DND-41 (cell line): ENCODE measurements at regions not wholly inside any gene's neighbourhood (a gene's known extent, or its start where the extent isn't known, plus 50 kb on each side); places are given as distances from the start of the nearest gene placed in this dataset.
"Not testable (repeated sequence)": the region's sequence is repeated elsewhere in the genome, so short reads cannot be mapped to it uniquely, and the experiment has no call there.

Experiments used
- ATAC-seq: fragments of 200-7000 bp; cut with Tn5 transposase; 3 replicates; pipeline ENCODE4 v1.9.1; 2021; ENCODE audit warnings: low read depth; ENCODE audit not compliant: insufficient read depth
- DNase-seq: peaks from one replicate; pipeline ENCODE4 v3.0.0-alpha.2; 2020
- H2AFZ ChIP-seq: 2 replicates; pipeline ENCODE4 v1.6.0; 2012; ENCODE audit warnings: low read depth, low read length
- H3K27ac ChIP-seq: 2 replicates; pipeline ENCODE4 v1.5.1; 2012; ENCODE audit warnings: low read length, inconsistent platforms
- H3K27me3 ChIP-seq: fragments of 200-600 bp; sonication (generic); 2 replicates; pipeline ENCODE4 v1.6.0; 2012; ENCODE audit warnings: low read length, mild to moderate bottlenecking, inconsistent platforms; ENCODE audit not compliant: insufficient read depth, poor library complexity
- H3K36me3 ChIP-seq: 2 replicates; pipeline ENCODE4 v1.5.1; 2012; ENCODE audit warnings: low read length, inconsistent platforms; ENCODE audit not compliant: insufficient read depth
- H3K4me1 ChIP-seq: 2 replicates; pipeline ENCODE4 v1.5.1; 2012; ENCODE audit warnings: mild to moderate bottlenecking, low read length; ENCODE audit not compliant: insufficient read depth
- H3K4me2 ChIP-seq: 2 replicates; pipeline ENCODE4 v1.6.0; 2012; ENCODE audit warnings: mild to moderate bottlenecking, moderate library complexity, low read length, inconsistent platforms; ENCODE audit not compliant: insufficient read depth
- H3K4me3 ChIP-seq, 2 experiments: fragments of 200-600 bp in 1 of 2; shearing (Covaris generic) in 1 of 2; 2 replicates each; pipeline ENCODE4 v1.5.1; 2012 to 2016; ENCODE audit warnings: inconsistent platforms in 2 of 2, low read length in 2 of 2, mild to moderate bottlenecking in 2 of 2, low read depth in 1 of 2, moderate library complexity in 1 of 2
- H3K79me2 ChIP-seq: 2 replicates; pipeline ENCODE4 v1.6.0; 2012; ENCODE audit warnings: low read length, inconsistent platforms; ENCODE audit not compliant: insufficient read depth
- H3K9ac ChIP-seq: 2 replicates; pipeline ENCODE4 v1.6.0; 2012; ENCODE audit warnings: low read depth, mild to moderate bottlenecking, inconsistent platforms, low read length, moderate library complexity
- H3K9me3 ChIP-seq: 2 replicates; pipeline ENCODE4 v1.5.1; 2012; ENCODE audit warnings: low read length, moderate library complexity, mild to moderate bottlenecking, inconsistent platforms; ENCODE audit not compliant: insufficient read depth, severe bottlenecking
- H4K20me1 ChIP-seq: 2 replicates; pipeline ENCODE4 v1.6.0; 2012; ENCODE audit warnings: low read length; ENCODE audit not compliant: insufficient read depth
- EZH2 ChIP-seq: IDR thresholded peaks from 3 replicates; pipeline ENCODE4 v1.6.1; 2012; ENCODE audit warnings: borderline replicate concordance, low read depth, mild to moderate bottlenecking, moderate library complexity, low read length, inconsistent platforms; ENCODE audit not compliant: severe bottlenecking
- TF ChIP-seq, protein P1 (sequence below): IDR thresholded peaks from 2 replicates; pipeline ENCODE4 v1.5.1; 2012; ENCODE audit warnings: borderline replicate concordance, low read length, moderate library complexity, mild to moderate bottlenecking; ENCODE audit not compliant: poor library complexity, severe bottlenecking; ENCODE audit errors: extremely low read depth

DNA sequence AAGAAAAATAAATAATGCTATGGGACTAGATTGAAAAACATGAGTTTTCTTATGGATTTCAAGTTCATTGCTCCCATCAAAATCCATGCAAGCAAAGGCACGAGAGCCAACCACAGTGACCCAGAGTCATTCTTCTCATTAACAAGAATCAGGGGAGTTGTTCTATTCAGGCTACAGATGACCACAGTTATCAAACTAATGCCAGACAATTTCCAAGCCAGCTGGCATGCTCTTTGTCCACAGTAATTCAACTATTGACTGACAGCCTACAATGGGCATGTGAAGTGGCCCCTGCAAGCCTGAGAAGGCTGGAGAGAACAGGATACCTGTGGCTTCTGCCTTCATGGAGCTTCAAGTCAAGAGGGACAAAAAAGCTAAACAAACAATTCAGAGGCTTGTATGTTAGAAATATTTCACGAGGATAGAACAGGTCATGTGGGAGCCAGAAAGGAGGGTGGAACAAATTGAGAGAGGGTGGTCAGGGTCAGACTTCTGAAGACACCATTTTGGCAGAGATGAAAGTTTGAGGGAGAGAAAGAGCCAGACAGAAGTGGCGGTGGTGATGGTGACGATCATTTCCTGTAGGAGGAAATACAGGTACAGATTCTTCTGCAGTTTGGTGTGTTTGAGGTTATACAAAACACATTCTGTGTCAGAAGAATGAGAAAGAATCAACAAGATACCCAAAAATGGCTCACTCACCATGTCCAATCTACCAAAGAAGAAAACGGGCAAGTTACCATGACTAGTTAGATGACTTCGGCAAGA is 732.4 kb downstream of the RNF144A start:
- Histone ChIP-seq H3K4me1 (0 out of 2 replicates have a peak, but pooled peaks cover 3% of the 10 kb centered on the region), H3K27me3 (no peaks in the 10 kb centered on the region), H3K4me3 (no peak overlapping the region), H3K9me3 (peaks cover 12% of the 10 kb centered on the region), H3K27ac (no peak overlapping the region), H3K36me3 (no peaks in the 10 kb centered on the region), H2AFZ (no peak overlapping the region; the same call in 1 of the 2 replicates), H3K79me2 (no peaks in the 10 kb centered on the region), H4K20me1 (no peaks in the 10 kb centered on the region), H3K9ac (no peak overlapping the region), H3K4me2 (no peak overlapping the region)
- no peak for DNase-seq
- ATAC-seq: no peak
- no peak for TF ChIP-seq EZH2
- TF ChIP-seq, protein P1, sequence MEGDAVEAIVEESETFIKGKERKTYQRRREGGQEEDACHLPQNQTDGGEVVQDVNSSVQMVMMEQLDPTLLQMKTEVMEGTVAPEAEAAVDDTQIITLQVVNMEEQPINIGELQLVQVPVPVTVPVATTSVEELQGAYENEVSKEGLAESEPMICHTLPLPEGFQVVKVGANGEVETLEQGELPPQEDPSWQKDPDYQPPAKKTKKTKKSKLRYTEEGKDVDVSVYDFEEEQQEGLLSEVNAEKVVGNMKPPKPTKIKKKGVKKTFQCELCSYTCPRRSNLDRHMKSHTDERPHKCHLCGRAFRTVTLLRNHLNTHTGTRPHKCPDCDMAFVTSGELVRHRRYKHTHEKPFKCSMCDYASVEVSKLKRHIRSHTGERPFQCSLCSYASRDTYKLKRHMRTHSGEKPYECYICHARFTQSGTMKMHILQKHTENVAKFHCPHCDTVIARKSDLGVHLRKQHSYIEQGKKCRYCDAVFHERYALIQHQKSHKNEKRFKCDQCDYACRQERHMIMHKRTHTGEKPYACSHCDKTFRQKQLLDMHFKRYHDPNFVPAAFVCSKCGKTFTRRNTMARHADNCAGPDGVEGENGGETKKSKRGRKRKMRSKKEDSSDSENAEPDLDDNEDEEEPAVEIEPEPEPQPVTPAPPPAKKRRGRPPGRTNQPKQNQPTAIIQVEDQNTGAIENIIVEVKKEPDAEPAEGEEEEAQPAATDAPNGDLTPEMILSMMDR: no peak

DNA sequence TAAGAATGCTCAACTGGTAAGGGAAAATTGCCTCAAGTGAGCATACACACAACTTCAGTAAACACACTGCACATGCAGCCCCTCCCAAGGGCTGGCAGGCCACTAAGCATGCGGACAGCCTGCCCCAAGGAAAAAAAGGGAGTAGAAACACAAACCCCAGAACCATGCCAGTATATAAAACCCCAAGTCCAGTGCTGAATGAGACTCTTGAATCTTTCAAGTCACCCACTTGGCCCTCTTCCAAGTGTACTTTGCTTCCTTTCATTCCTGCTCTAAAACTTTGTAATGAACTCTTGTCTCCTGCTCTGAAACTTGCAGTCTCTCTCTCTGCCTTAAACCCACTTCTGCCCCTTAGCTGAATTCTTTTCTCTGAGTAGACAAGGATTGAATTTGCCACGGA is 736.4 kb downstream of the RNF144A start:
- H3K27me3 ChIP-seq: no peaks in the 10 kb centered on the region
- H3K9ac ChIP-seq: no peak overlapping the region
- TF ChIP-seq, protein P1: no peak
- no peak for TF ChIP-seq EZH2
- H2AFZ ChIP-seq: no peak overlapping the region
- peaks cover 12% of the 10 kb centered on the region for H3K9me3 ChIP-seq
- no peaks in the 10 kb centered on the region for H3K36me3 ChIP-seq
- H4K20me1 ChIP-seq: no peaks in the 10 kb centered on the region
- H3K4me3 ChIP-seq: no peak overlapping the region
- H3K4me1 ChIP-seq: 0 out of 2 replicates have a peak, but pooled peaks cover 3% of the 10 kb centered on the region
- no peak for ATAC-seq
- no peak overlapping the region for H3K27ac ChIP-seq
- no peak overlapping the region for H3K4me2 ChIP-seq
- DNase-seq: no peak
- no peaks in the 10 kb centered on the region for H3K79me2 ChIP-seq

DNA sequence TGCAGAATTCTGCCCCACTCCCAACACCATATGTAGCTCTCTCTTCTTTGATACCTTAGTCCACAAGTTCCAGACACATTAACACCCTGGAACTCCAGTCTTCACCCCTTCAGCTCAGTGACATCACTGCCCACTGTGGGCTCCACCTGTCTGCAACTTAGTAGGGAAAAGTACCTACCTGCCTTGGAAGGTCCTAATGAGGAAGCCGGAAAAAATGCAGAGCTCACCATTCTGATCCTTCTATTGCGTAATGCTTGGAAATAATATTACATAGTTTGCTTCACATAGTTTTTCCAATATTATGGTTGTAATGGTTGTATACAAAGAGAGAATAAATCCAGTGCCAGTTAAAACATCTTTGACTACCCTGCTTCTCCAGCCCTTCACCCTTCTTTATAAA is 738.4 kb downstream of the RNF144A start:
- ATAC-seq: no peak
- Histone ChIP-seq H3K4me1 (no peaks in the 10 kb centered on the region), H3K27me3 (no peaks in the 10 kb centered on the region), H3K27ac (no peak overlapping the region), H2AFZ (no peak overlapping the region), H3K36me3 (no peaks in the 10 kb centered on the region), H3K4me3 (no peak overlapping the region), H3K79me2 (no peaks in the 10 kb centered on the region), H3K9me3 (peaks cover 12% of the 10 kb centered on the region), H3K9ac (no peak overlapping the region), H3K4me2 (no peak overlapping the region), H4K20me1 (no peaks in the 10 kb centered on the region)
- TF ChIP-seq, protein P1: no peak
- TF ChIP-seq EZH2: no peak
- DNase-seq: no peak

DNA sequence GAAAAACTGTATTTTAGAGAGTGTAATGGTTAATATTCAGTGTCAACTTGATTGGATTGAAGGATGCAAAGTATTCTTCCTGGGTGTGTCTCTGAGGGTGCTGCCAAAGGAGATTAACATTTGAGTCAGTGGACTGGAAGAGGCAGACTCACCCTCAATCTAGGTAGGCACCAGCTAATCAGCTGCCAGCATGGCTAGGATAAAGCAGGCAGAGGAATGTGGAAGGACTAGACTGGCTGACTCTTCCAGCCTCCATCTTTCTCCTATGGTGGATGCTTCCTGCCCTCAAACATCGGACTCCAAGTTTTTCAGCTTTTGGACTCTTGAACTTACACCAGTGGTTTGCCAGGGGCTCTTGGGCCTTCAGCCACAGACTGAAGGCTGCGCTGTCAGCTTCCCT is 740.3 kb downstream of the RNF144A start:
- not testable (repeated sequence) for ATAC-seq, H3K9me3 ChIP-seq, H3K36me3 ChIP-seq

More for the DNA sequence above, 740.3 kb downstream of the RNF144A start:
- H2AFZ ChIP-seq, H3K9ac ChIP-seq, H3K4me2 ChIP-seq, H3K79me2 ChIP-seq, H3K27ac ChIP-seq, H4K20me1 ChIP-seq, H3K27me3 ChIP-seq, H3K4me1 ChIP-seq, DNase-seq, H3K4me3 ChIP-seq: not testable (repeated sequence)
